Activated T-helper 2 cell treated with anti-CD3 and anti-CD28 coated beads, Interferon-gamma antibody, Interleukin-2, Interleukin-4, amounts not matched to agents 10 μg/mL and 5 μg/mL and 100 μg/mL, durations not matched to agents 14 hours and 24 hours and 36 hours (primary cell): ENCODE measurements at regions not wholly inside any gene's neighbourhood (a gene's known extent, or its start where the extent isn't known, plus 50 kb on each side); places are given as distances from the start of the nearest gene placed in this dataset.
"Not testable (repeated sequence)": the region's sequence is repeated elsewhere in the genome, so short reads cannot be mapped to it uniquely, and the experiment has no call there.

Source experiments
- DNase-seq: peaks from one replicate; pipeline ENCODE4 v3.0.0; 2021; ENCODE audit warnings: low spot score
- H3K27ac Mint-ChIP-seq: one replicate; pipeline ENCODE4 v1.8.0; 2021; ENCODE audit warnings: mixed read lengths
- H3K27me3 Mint-ChIP-seq: one replicate; pipeline ENCODE4 v1.8.0; 2021; ENCODE audit warnings: low read depth, mixed read lengths
- H3K36me3 Mint-ChIP-seq: one replicate; pipeline ENCODE4 v1.8.0; 2021; ENCODE audit warnings: low read depth, mixed read lengths
- H3K4me1 Mint-ChIP-seq: one replicate; pipeline ENCODE4 v1.8.0; 2021; ENCODE audit warnings: low read depth, mixed read lengths
- H3K4me3 Mint-ChIP-seq: one replicate; pipeline ENCODE4 v1.8.0; 2021; ENCODE audit warnings: low read depth, mild to moderate bottlenecking, moderate library complexity, mixed read lengths
- H3K9me3 Mint-ChIP-seq: one replicate; pipeline ENCODE4 v1.8.0; 2021; ENCODE audit warnings: mixed read lengths
- intact Hi-C: fragments of 100-400 bp; cut with micrococcal nuclease; formaldehyde crosslinking; loops from one replicate; pipeline ENCODE4 v1.15.1; 2023

DNA sequence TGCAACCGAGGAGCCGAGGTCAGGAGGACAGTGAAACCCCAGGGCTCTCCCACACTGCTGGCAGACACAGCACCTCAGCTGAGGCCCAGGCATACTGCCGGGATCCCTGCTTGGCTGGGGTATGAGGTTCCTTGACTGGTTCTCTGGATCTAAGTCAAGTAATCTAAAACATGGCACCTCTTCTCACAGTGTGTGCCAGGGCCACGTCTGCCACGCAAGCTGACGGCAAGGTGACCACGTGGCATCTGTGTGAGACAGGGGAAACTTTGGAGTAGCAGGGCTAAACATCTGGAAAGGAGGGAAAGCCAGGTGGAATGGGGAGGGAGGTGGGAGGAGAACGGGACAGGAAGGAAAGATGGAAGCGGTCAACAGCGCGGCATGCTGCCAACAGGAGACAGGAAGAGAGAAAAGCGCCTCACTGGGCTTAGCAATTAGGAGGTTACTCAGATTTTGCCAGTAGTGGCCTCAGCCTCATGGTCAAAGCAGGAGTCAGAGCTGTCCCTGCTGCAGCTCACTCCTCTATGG, 103.7 kb downstream of the CXCL12 start:
- intact Hi-C loops, result no loop called here
- no peak overlapping the region for H3K4me3 Mint-ChIP-seq
- H3K27me3 Mint-ChIP-seq, result no peaks in the 10 kb centered on the region
- no peak overlapping the region for H3K27ac Mint-ChIP-seq
- no peaks in the 10 kb centered on the region for H3K4me1 Mint-ChIP-seq
- H3K36me3 Mint-ChIP-seq, result no peaks in the 10 kb centered on the region
- no peak for DNase-seq
- H3K9me3 Mint-ChIP-seq, result no peaks in the 10 kb centered on the region

DNA sequence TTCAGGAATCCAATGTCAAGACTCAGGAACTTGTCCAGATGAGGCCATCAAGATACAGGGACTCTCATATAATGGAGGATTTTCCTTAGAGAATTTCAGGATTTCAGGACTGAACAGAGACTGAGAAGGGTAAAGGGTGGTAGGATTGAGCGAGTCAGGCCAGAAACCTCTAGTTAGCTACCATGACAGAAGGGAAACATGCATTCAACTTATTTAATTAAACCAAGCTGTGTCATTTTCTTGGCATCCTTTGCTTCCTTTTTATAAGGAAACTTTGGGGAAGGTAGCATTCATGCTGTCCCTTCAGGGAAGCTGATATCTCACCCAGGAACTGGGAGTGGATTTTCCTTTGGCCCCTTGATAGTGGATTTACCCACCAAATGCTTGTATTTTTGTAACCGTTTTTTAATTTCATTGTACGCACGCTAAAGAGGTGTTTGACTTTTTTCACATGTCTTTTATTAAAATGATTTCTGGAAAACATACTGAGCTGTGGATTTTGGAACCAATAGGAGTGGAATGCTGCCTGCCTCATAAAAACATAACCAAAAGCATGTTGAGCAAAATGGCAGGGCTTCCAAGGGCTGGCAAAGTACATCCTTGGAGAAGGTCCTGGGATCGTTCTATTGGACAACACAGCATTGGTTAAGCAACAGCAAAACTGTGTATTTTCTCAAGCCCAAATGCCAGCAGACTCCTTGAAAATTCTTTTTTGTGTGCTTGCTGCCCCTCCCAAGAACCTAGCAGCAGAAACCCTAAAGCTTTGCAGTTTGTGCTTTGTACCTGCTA, 104.5 kb downstream of the CXCL12 start:
- intact Hi-C loops, result no loop called here
- Mint-ChIP-seq H3K4me3 (no peak overlapping the region), H3K27me3 (no peaks in the 10 kb centered on the region), H3K9me3 (no peaks in the 10 kb centered on the region), H3K4me1 (no peaks in the 10 kb centered on the region), H3K27ac (no peak overlapping the region), H3K36me3 (no peaks in the 10 kb centered on the region)
- no peak for DNase-seq

DNA sequence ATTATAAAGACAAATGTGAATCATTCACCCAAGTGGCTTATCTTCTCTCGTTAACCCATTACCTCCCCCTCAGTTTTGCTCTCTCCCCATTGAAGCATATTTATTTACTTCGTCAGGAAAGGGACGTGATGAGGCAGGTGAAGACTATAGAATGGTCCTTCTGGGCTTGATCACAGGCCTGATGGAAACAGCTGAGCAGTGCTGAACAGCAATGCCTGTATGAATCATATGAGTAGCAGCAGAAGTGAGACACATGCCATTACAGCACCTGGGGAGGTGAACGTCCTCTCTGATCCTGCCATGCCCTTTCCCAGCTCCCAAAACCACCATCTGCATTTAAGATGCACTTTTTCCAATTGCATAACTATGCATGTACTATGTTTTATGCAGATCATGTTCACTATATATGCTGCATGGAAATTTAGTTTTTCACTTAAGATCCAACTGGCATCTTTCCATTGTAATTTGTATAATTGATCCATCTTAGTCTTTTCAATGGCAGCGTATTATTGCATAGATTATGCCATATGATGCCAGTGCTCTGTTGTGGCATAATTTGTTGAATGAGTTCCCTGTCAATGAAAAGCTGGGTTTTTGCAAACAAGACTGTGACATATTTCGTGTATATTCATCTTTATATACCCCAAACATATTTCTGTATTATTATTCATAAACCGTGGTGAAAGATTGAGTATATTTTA, 105.3 kb downstream of the CXCL12 start:
- Mint-ChIP-seq H3K9me3 (no peaks in the 10 kb centered on the region), H3K27me3 (no peaks in the 10 kb centered on the region), H3K4me3 (no peak overlapping the region), H3K4me1 (no peaks in the 10 kb centered on the region), H3K36me3 (no peaks in the 10 kb centered on the region), H3K27ac (no peak overlapping the region)
- intact Hi-C loops, result no loop called here
- DNase-seq, result no peak

- Mint-ChIP-seq H3K36me3 (no peaks in the 10 kb centered on the region), H3K27me3 (no peaks in the 10 kb centered on the region), H3K9me3 (no peaks in the 10 kb centered on the region), H3K4me1 (no peaks in the 10 kb centered on the region), H3K27ac (no peak overlapping the region), H3K4me3 (no peak overlapping the region)
- no peak for DNase-seq
- intact Hi-C loops, result no loop called here
Measured at GRCh38 chr10:44278837-44279324, 106.0 kb downstream of the CXCL12 start.

- H3K27ac Mint-ChIP-seq, H3K9me3 Mint-ChIP-seq, H3K27me3 Mint-ChIP-seq, H3K36me3 Mint-ChIP-seq, H3K4me1 Mint-ChIP-seq, intact Hi-C loops, H3K4me3 Mint-ChIP-seq, DNase-seq: not testable (repeated sequence)
Measured at GRCh38 chr10:44268435-44268948, 116.4 kb downstream of the CXCL12 start.

- H3K9me3 Mint-ChIP-seq, result peaks cover 8% of the 10 kb centered on the region
- intact Hi-C loops, result no loop called here
- no peak for DNase-seq
- no peak overlapping the region for H3K4me3 Mint-ChIP-seq
- no peaks in the 10 kb centered on the region for H3K4me1 Mint-ChIP-seq
- H3K36me3 Mint-ChIP-seq, result no peaks in the 10 kb centered on the region
- no peaks in the 10 kb centered on the region for H3K27me3 Mint-ChIP-seq
- no peak overlapping the region for H3K27ac Mint-ChIP-seq
Measured at GRCh38 chr10:44267007-44267406, 117.9 kb downstream of the CXCL12 start.

DNA sequence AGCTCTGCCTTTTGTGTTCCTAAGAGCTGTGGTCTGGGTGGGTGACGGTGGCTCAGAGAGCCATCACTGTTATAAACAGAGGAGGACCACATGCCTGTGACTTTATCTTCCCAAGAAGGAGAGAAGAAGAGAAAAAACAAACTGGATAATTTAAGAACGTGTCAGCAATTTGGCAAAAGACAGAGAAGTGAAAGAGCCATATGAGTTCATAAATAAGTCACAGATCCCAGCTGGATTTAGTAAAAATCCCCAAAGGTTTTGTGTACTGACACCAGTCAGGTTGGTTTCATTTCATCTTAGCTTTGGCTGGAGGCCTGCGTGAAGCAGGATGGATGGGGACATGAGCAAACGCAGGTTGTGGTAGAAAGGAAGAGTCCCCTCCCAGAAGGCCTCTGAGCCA, 120.7 kb downstream of the CXCL12 start:
- no peak for DNase-seq
- peaks cover 6% of the 10 kb centered on the region for H3K9me3 Mint-ChIP-seq
- intact Hi-C loops, result no loop called here
- no peak overlapping the region for H3K27ac Mint-ChIP-seq
- H3K4me3 Mint-ChIP-seq, result no peak overlapping the region
- H3K36me3 Mint-ChIP-seq, result no peaks in the 10 kb centered on the region
- H3K27me3 Mint-ChIP-seq, result no peaks in the 10 kb centered on the region
- H3K4me1 Mint-ChIP-seq, result no peaks in the 10 kb centered on the region

DNA sequence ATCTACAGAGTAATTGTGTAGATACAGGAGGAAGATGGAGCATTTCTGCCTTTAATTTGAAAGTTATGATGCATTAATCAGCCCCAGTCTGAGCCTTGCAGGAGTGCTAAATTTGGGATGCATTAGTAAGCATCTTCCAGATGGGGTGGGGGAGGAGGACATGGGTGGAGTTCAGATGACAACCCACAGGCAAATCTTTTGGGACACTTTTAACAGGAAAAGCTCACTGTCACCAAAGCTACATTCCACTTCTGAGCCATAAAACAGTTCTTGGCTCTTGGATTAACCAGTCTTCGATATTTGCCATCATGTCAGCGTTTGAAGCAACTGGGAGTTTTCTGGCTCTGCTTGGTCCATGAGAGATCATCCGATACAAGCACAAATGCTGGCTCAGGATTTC, 121.1 kb downstream of the CXCL12 start:
- H3K27me3 Mint-ChIP-seq, result no peaks in the 10 kb centered on the region
- H3K27ac Mint-ChIP-seq, result no peak overlapping the region
- intact Hi-C loops, result no loop called here
- no peak overlapping the region for H3K4me3 Mint-ChIP-seq
- peaks cover 6% of the 10 kb centered on the region for H3K9me3 Mint-ChIP-seq
- no peaks in the 10 kb centered on the region for H3K36me3 Mint-ChIP-seq
- H3K4me1 Mint-ChIP-seq, result no peaks in the 10 kb centered on the region
- no peak for DNase-seq

- H3K4me3 Mint-ChIP-seq, result no peak overlapping the region
- H3K4me1 Mint-ChIP-seq, result no peaks in the 10 kb centered on the region
- no peaks in the 10 kb centered on the region for H3K27me3 Mint-ChIP-seq
- no peaks in the 10 kb centered on the region for H3K36me3 Mint-ChIP-seq
- H3K9me3 Mint-ChIP-seq, result peaks cover 6% of the 10 kb centered on the region
- no peak for DNase-seq
- intact Hi-C loops, result no loop called here
- H3K27ac Mint-ChIP-seq, result no peak overlapping the region
Measured at GRCh38 chr10:44262551-44263251, 122.2 kb downstream of the CXCL12 start.

DNA sequence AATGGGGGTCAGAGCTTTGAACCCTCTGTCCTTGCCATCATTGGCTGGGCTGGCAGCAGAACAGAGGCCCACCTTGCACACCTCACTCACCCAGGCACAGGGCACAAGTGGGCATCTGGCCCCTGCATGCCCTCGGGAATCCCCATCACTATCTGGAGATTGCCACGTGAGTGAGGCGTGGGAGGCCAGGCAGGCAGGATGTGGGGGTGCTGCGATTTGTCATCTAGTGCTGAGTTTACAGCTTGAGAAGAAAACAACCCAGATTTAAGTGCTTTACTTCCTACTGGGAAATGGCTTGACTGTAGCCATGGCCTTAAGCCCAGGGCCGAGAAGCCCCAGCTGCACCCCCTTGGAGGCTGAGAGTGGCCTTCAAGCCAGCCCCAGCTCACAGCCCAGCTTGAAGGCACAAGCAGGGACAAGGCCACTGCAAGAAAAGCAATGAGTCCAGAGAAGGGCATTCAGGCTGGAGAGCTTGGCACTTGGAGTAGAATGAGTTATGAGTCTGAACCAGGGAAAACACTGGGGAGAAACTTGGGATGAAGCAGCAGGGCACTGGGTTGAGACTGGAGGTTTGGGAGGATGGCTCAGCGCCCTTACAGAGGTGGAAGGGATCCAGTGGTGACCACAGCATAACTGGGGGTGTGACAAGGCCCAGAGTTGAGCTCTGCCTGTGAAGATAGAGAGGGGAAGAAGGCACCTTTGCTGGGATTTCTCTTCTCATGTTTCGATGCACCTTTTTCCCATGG, 123.0 kb downstream of the CXCL12 start:
- intact Hi-C loops, result no loop called here
- Mint-ChIP-seq H3K4me1 (no peaks in the 10 kb centered on the region), H3K27ac (no peak overlapping the region)

GRCh38 chr10:44261296-44261695, 123.6 kb downstream of the CXCL12 start:
- DNase-seq, result no peak
- H3K27ac Mint-ChIP-seq, result no peak overlapping the region
- no peaks in the 10 kb centered on the region for H3K27me3 Mint-ChIP-seq
- intact Hi-C loops, result no loop called here
- H3K36me3 Mint-ChIP-seq, result no peaks in the 10 kb centered on the region
- H3K4me1 Mint-ChIP-seq, result no peaks in the 10 kb centered on the region
- H3K9me3 Mint-ChIP-seq, result no peaks in the 10 kb centered on the region
- no peak overlapping the region for H3K4me3 Mint-ChIP-seq

More for the DNA sequence above, 123.0 kb downstream of the CXCL12 start:
- H3K27me3 Mint-ChIP-seq, result no peaks in the 10 kb centered on the region
- H3K4me3 Mint-ChIP-seq, result no peak overlapping the region
- DNase-seq, result no peak
- H3K9me3 Mint-ChIP-seq, result peaks cover 6% of the 10 kb centered on the region
- H3K36me3 Mint-ChIP-seq, result no peaks in the 10 kb centered on the region

GRCh38 chr10:44260286-44260928, 124.5 kb downstream of the CXCL12 start:
- no peak for DNase-seq
- Mint-ChIP-seq H3K36me3 (no peaks in the 10 kb centered on the region), H3K4me3 (no peak overlapping the region), H3K27me3 (no peaks in the 10 kb centered on the region), H3K27ac (no peak overlapping the region), H3K9me3 (no peaks in the 10 kb centered on the region), H3K4me1 (no peaks in the 10 kb centered on the region)
- intact Hi-C loops, result no loop called here
